NCI-H82 treated with DMSO at 0.1 percent for 48 hours (cell line): ENCODE measurements at regions not wholly inside any gene's neighbourhood (a gene's known extent, or its start where the extent isn't known, plus 50 kb on each side); places are given as distances from the start of the nearest gene placed in this dataset.
"Not testable (repeated sequence)": the region's sequence is repeated elsewhere in the genome, so short reads cannot be mapped to it uniquely, and the experiment has no call there.

ENCODE experiments used
- DNase-seq: peaks from one replicate; lab custom pipeline; 2025; ENCODE audit not compliant: unreplicated experiment; lab: John Stamatoyannopoulos, UW

DNA sequence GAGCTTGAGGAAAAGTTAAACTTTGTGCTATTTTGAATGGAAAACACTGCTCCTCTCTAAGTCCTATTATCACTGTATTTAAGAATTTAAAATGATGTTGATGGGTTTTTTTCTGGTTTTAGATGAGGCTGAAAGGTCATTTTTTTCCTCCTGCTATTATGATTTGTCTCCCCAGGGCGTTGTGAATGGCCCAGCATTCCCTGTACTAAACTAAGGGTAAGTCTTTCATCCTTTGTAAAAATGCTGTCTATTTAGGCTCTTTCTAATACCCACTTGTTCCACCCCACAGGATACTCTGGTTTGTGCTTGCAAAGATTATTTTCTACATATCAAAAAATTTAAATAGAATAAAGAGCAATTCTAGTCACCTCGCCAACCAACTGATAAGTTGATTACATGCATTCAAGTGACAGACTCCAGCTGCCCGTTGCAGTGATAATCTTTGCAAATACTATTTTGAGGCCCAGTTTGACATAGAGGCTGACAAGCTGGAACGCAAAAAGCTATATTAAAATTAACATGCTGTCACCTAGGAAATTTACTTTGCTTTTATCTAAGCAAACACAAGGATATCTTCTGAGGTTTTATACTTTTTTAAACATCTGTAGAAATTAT is 222.3 kb upstream of the TMEM229A start:
- no peak for DNase-seq

DNA sequence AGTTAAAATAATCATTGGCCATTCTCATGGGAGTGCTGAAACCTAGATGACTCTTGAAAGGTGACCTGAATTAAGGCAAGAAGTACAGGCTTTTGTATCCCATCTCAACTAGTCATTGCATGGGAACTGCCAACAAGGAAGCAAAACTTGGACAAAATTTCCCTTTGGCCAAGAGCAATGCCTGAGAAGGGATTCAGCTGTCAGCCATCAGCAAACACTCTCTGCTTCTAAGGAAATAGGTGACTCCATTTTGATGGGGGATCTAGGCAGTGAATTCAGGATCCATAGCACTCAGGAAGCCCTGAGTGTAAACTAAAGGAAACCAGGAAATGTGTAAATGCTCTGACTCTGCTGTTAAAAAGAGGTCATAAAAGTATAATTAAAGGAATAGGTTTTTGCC is 221.5 kb upstream of the TMEM229A start:
- DNase-seq: no peak

DNA sequence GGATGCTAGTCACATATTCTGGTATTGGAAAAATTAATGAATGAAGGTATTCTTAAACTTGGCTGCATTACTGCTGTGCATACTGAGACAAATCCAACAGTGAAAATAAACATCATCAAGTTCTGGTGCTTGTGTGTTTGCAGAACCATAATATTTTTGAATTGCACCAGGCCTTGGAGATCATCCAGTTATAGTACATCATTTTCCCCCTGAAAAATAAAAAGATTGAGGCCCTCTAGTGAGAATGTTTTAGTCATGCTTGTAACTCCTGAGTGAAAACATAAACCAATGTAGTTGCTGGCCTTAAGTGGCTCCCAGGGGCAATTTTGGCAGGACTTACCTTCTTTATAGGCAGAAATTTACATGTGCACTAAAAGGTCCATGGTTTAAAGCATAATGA is 218.8 kb upstream of the TMEM229A start:
- no peak for DNase-seq

- DNase-seq: no peak
These were observed 217.6 kb upstream of the TMEM229A start for GRCh38 chr7:124250297-124251034.

DNA sequence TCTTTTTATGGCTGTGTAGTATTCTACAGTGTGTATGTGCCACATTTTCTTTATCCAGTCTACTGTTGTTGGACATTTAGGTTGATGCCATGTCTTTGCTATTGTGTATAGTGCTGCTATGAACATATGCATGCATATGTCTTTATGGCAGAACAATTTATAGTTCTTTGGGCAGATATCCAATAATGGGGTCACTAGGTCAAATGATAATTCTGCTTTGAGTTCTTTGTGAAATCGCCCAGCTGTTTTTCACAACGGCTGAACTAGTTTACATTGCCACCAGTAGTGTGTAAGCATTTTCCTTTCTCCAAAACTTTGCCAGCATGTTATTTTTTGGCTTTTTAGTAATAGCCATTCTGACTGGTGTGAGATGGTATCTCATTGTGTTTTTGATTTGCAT is 214.8 kb upstream of the TMEM229A start:
- DNase-seq: no peak

DNA sequence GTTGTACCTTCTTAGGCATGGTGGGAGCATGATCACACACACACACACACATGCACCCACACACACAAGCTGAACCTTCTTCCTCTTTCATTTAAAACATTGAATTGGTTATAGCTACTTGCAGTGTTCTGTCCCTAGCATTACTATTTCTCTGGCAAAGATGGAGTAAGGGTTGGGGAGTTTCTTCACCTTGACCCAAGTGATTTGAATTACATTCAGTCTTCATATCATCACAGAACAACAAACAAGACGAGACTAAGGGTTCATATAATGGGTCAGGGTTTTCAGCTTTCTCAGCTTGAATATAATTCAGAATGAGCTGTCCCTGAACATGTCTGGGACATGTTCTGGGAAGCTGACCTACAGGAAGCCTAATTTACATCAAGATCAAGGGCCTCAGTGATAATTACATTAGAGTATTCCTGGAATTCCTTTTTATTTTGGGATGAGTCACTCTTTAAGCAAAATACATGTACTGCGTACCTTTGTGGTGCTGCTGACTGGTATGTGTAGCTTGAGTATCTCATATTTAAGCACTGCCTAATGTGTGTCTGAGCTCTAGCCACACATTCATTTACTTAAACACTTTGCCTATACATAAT is 213.5 kb upstream of the TMEM229A start:
- no peak for DNase-seq

DNA sequence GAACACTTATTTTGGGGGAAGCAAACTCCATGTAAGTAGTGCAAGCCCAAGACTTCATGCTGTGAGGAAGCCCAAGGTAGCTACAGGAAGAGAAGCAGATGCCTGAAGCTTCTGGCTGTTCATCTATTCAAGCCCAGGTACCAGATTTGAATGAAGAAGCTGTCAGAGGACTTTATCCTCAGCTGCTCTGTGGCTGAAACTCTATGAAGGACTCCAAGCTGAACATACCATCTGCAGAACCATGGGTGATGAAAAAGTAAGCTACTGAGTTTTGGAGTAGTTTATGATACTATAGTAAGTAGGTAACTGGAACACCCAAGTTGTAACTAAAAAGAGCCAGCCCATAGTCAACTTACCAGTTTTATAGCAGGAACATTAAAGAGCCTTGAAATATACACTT is 211.6 kb upstream of the TMEM229A start:
- DNase-seq: not testable (repeated sequence)

DNA sequence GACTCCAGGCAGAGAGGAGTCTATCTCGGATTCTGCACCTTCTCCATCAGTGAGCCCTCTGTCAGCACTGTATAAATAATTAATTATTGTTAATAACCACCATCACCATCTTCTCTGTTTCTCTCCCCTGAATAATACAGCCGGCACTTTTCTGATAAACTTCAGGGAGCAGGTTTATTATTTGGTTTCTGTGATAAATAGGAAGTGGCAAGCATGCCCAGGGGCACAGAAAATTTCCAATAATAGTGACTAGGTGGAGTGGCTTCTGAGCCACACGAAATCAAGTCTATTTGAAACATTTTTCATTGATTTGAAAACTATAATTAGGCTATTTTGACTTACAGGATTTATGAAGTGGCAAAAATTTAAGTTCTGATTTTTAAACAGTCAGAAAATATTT is 186.8 kb upstream of the TMEM229A start:
- no peak for DNase-seq

DNA sequence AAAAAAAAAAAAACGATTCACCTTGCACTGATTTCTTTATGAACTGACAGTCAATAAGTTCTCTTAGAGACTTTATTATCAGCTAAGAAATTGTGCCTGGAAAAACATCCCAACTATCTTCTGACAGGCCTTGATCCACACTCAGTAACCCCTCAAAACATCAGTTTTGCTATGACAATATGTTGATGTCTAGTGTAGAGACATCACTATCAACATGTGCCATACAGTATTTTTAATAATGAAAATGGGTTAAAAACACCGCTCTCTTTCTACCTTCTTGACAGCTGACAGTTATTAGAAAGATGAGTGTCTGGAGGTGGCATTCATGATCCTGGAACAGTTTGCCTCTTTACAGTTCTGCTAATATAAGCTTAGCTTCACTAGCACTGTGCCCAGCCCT is 175.8 kb upstream of the TMEM229A start:
- no peak for DNase-seq

- no peak for DNase-seq
These were observed 175.3 kb upstream of the TMEM229A start for GRCh38 chr7:124208173-124208572.

DNA sequence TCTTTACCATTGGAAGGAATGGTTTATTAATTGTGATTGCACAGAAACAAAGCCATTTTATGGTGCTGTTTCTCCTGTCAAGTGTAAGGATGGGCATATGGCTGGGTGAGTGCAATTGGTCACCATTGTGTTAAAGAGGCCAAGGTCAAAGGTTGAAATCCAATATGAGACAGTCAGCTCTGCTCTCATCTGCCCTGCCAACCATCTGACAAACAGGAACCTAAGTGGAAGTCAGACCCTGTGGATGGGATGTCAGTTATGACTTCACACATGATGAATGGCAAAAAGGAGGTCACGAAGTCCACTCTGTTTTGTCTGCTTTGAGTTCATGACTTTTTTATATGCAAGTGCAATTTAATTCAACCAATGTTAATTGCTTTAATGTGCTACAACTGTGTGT is 172.7 kb upstream of the TMEM229A start:
- DNase-seq: no peak

DNA sequence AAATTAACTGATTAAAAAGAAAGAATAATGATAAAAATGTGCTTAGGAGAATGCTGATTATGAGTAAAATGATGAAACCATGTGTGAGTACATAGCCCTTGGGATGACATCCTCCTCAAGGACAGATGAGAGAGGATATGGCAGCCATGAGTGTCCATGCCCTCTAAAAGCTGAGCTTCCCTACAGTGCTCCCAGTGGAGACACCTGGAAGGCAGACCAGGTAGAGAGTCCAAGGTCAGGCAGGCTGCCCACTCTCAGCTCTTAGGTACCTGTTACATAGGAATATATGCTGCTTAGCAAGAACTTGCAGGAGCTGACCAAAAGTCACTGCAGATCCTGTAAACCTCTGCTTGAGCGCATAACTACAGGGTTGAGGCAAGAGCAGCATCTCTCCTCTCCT is 169.7 kb upstream of the TMEM229A start:
- DNase-seq: no peak

DNA sequence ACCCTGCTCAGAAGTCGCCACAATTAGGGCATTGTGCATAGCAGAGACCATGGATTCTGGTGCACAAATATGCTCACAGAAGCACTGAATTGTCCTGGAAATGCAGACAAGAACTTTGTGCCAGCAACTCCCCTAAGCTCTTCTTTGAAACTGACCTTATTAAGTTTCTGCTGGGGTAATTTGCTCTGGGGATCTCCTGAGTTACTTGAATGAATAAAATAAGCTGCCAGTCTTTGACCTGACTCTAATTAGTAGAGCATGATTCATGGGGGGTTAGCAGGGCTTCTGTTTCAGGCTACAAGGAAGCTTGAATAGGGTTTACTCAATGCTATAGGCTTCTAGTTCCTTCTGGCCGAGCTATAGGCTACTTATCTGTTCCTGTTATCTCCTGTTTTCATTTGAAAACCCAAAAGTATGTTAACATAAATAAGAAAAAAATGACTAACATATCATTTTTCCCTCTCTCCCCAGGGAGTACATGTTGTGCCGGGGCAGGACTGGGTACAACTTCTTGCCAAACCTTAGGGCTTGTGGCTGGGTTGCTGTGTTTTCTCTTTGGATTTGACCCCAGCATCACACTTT is 169.0 kb upstream of the TMEM229A start:
- no peak for DNase-seq

DNA sequence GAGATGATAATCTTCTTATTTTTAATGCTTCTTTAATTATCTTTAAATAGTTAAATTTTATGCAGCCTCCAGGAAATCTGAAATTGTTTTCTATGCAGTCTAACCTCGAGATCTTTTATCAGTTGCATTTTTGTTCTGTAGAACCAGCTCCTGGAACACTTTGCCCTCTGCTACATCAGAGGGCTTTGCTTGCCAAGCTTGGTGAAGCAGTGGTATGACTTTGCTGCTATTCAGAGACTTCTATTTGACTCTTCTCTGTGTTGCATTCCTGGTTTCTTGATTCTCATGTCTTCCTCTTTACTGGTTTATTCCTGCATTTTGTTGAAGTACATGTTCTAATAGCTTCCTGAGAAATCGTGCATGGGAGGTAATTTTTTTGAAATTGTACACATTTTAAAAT is 163.7 kb upstream of the TMEM229A start:
- DNase-seq: no peak

DNA sequence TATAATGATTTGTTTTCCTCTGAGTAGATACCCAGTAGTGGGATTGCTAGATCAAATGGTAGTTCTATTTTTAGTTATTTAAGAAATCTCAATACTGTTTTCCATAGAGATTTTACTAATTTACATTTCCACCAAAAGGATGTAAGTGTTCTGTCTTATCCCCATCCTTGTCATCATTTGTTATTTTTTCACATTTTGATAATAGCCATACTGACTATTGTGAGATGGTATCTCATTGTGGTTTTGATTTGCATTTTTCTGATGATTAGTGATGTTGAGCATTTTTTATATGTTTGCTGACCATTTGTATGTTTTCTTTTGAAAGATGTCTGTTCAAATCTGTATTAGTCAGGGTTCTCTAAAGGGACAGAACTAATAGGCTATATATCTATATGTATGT is 160.0 kb upstream of the TMEM229A start:
- no peak for DNase-seq

DNA sequence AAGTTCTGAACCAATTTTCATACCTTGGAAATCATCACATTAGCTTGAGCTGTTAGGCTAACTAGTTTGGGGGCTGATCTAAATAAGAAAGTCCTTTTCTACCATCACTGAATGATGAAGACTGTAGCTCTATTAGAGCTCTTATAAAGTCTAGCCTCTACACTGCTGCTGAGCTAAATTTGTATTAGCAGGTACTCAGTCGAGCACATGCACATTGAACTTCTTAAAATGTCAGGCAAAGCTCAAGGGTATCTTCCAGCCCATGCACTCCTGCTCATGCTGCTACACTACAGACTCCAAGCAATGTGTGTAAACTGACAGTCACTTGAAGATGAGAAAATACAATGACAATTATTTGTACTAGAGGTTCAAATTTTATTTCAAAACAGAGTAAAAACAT is 158.8 kb upstream of the TMEM229A start:
- no peak for DNase-seq

DNA sequence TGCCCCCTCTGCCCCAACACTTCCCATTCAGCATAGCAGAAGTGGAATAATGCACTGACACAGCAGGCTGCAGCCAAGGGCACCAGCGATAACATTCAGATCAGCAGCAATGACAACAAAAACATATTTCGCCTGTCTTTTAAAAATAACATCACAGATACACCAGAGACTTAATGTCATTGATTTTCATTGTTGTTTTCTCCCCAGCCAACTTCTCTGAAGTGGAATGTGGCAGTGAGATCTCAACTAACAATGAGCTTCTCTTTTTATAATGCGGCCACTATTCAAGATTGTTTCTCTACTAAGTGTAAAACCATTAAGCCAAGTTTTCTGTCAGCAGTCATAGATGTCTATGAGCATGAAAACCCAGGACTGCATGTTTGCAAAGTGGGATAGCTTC is 158.2 kb upstream of the TMEM229A start:
- DNase-seq: no peak

DNA sequence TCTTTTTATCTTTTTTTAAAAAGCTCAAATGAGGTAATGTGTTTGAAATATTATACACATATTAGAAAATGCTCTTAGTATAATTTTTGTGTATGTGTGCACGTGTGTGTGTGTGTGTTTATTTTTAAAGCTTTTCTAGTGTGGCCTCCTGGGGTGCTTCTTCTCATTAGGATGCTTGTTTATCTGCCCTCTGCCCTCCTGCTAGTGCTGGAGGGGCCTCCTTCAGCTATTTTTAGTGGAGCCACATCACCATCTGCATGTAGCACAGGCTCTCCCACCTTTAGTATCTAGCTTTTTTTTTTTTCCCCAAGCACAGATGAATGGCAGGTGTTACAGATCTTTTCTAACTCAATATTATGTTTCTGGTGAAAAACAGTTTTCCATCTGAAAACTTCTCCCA is 155.7 kb upstream of the TMEM229A start:
- DNase-seq: no peak

GRCh38 chr7:124187962-124188361 is 155.1 kb upstream of the TMEM229A start:
- DNase-seq: no peak

- no peak for DNase-seq
These were observed 150.8 kb upstream of the TMEM229A start for GRCh38 chr7:124183649-124184048.

- DNase-seq: no peak
These were observed 146.8 kb upstream of the TMEM229A start for GRCh38 chr7:124179641-124180040.

DNA sequence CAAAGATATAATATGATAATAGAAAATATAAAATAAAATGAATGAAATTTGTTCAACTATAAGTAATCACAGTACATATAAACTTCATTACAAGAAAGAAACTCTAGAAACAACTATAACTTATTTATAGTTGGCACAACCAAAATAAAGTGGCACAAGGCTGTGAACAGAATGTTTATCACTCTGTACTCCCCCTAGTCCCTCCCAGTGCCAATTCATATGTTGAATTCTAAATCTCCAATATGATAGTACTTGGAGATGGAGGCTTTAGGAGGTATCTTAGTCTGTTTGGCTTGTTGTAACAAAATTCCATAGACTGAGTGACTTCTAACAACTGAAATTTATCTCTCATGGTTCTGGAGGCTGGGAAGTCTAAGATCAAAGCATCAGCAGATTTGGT is 145.0 kb upstream of the TMEM229A start:
- no peak for DNase-seq
